Gastroesophageal sphincter (tissue), 3 donors: ENCODE measurements at regions not wholly inside any gene's neighbourhood (a gene's known extent, or its start where the extent isn't known, plus 50 kb on each side); places are given as distances from the start of the nearest gene placed in this dataset.

ENCODE experiments used
- CTCF ChIP-seq, 4 experiments: fragments of 200-600 bp in 2 of 4; fragments of 450-650 bp in 2 of 4; sonication (generic) in 1 of 4; IDR thresholded peaks; one replicate each; pipeline ENCODE4 v1.5.1; 2017 to 2019; ENCODE audit warnings: antibody characterized with exemption in 4 of 4, mild to moderate bottlenecking in 2 of 4, moderate library complexity in 2 of 4
- EP300 ChIP-seq: sonication (generic); formaldehyde crosslinking; IDR thresholded peaks from one replicate; pipeline ENCODE4 v1.6.1; 2017; ENCODE audit warnings: antibody characterized with exemption, mild to moderate bottlenecking
- POLR2A ChIP-seq, 2 donors: fragments of 450-650 bp; IDR thresholded peaks; one replicate each; pipeline ENCODE4 v1.6.1; 2017; ENCODE audit warnings: antibody characterized with exemption in 2 of 2, mild to moderate bottlenecking in 2 of 2, moderate library complexity in 1 of 2
- POLR2AphosphoS5 ChIP-seq: sonication (generic); formaldehyde crosslinking; IDR thresholded peaks from one replicate; pipeline ENCODE4 v1.6.1; 2017; ENCODE audit warnings: antibody characterized with exemption

GRCh38 chr7:88509341-88509740 is 202.6 kb upstream of the STEAP4 start:
- TF ChIP-seq CTCF (IDR thresholded peaks at IDR 0.05) (no peak), POLR2A (IDR thresholded peaks at IDR 0.05) (no peak), POLR2AphosphoS5 (no peak), EP300 (no peak)
